Osteocyte (in vitro differentiated cells): ENCODE measurements at regions not wholly inside any gene's neighbourhood (a gene's known extent, or its start where the extent isn't known, plus 50 kb on each side); places are given as distances from the start of the nearest gene placed in this dataset.

ENCODE experiments used
- DNase-seq: peaks from one replicate; pipeline ENCODE4 v3.0.0; 2021; ENCODE audit warnings: mixed read lengths; ENCODE audit not compliant: unreplicated experiment; ENCODE audit errors: extremely low spot score
- H3K27ac Mint-ChIP-seq: one replicate; pipeline ENCODE4 v1.8.0; 2021; ENCODE audit warnings: mild to moderate bottlenecking, mixed read lengths; ENCODE audit not compliant: unreplicated experiment
- H3K27me3 Mint-ChIP-seq: one replicate; pipeline ENCODE4 v1.8.0; 2021; ENCODE audit warnings: mixed read lengths; ENCODE audit not compliant: unreplicated experiment
- H3K36me3 Mint-ChIP-seq: one replicate; pipeline ENCODE4 v1.8.0; 2021; ENCODE audit warnings: mixed read lengths; ENCODE audit not compliant: unreplicated experiment
- H3K4me1 Mint-ChIP-seq: one replicate; pipeline ENCODE4 v1.8.0; 2021; ENCODE audit warnings: mixed read lengths; ENCODE audit not compliant: unreplicated experiment
- H3K4me3 Mint-ChIP-seq: one replicate; pipeline ENCODE4 v1.8.0; 2021; ENCODE audit warnings: mild to moderate bottlenecking, moderate library complexity, mixed read lengths; ENCODE audit not compliant: unreplicated experiment
- H3K9me3 Mint-ChIP-seq: one replicate; pipeline ENCODE4 v1.8.0; 2021; ENCODE audit warnings: mixed read lengths; ENCODE audit not compliant: unreplicated experiment
- CTCF ChIP-seq: fragments of 200-600 bp; sonication (generic); IDR thresholded peaks from 2 replicates; pipeline ENCODE4 v1.5.0; 2021; ENCODE audit warnings: antibody characterized with exemption, mild to moderate bottlenecking, moderate library complexity

DNA sequence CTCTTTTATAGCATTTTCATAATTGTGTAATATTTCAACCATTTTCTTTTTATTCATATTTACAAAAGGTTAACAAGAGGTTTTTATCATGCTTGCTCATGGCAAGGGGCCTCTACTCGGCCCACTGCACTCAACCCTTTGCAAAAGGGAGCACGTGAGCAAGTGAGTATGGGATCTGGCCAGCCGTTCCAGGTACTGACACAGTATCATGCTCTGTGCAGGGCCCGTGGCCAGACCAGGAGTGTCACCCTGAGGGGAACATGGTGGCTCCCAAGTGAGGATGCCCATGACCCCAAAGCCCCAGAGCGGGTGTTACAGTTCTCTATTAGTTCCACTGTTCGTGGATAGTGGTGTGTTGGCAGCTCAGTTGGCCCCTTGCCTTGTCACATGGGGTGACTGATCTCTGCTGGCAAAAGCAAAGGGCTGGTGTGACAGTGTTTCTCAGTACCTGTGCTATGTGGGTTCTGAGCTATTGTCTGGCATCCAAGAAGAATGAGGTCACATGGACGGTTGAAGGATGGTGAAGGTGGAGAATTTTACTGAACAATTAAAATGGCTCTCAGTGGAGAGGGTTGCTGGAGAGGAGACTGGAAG, 777.2 kb upstream of the ADAMTS5 start:
- TF ChIP-seq CTCF: no peak
- Mint-ChIP-seq H3K4me3 (no peak overlapping the region), H3K27ac (no peak overlapping the region), H3K9me3 (peaks cover 7% of the 10 kb centered on the region), H3K4me1 (no peaks in the 10 kb centered on the region), H3K27me3 (no peaks in the 10 kb centered on the region), H3K36me3 (no peaks in the 10 kb centered on the region)
- no peak for DNase-seq

DNA sequence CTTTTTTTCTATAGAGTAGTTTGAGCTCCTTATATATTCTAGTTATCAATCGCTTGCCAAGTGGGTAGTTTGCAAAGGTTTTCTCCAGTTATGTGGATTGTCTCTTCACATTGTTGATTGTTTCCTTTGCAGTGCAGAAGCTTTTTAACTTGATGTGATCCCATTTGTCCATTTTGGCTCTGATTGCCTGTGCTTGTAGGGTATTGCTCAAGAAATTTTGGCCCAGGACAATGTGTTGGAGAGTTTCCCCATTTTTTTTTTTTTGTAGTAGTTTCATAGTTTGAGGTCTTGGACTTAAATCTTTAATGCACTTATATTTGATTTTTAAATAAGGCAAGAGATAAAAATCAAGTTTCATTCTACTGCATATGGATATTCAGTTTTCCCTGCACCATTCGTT, 774.8 kb upstream of the ADAMTS5 start:
- Mint-ChIP-seq H3K36me3 (no peaks in the 10 kb centered on the region), H3K4me1 (peaks cover 3% of the 10 kb centered on the region), H3K27ac (no peak overlapping the region), H3K9me3 (peaks cover 14% of the 10 kb centered on the region), H3K4me3 (no peak overlapping the region), H3K27me3 (no peaks in the 10 kb centered on the region)
- no peak for TF ChIP-seq CTCF
- no peak for DNase-seq

DNA sequence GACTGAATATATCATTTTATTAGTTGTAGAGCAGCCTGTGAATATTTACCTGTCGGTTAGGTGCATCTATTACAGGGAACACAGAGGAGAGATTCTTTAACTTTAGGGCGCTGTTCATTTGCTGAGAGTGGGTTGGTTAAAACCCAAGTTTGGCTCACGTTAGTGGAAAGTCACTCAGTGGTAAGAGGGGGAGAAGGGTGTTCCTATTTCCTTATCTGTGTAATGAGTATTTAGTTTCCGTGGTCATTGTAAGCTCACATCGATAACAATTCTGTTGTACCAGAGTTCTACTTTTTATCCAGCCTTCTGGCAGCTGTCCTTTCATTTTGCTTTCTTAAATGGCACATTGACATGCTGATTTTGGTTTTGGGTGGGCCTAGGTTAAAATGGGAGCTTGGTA, 773.2 kb upstream of the ADAMTS5 start:
- DNase-seq: no peak
- H3K27ac Mint-ChIP-seq: no peak overlapping the region
- H3K9me3 Mint-ChIP-seq: peaks cover 14% of the 10 kb centered on the region
- H3K4me1 Mint-ChIP-seq: peaks cover 6% of the 10 kb centered on the region
- no peaks in the 10 kb centered on the region for H3K36me3 Mint-ChIP-seq
- H3K27me3 Mint-ChIP-seq: no peaks in the 10 kb centered on the region
- H3K4me3 Mint-ChIP-seq: no peak overlapping the region
- no peak for TF ChIP-seq CTCF

DNA sequence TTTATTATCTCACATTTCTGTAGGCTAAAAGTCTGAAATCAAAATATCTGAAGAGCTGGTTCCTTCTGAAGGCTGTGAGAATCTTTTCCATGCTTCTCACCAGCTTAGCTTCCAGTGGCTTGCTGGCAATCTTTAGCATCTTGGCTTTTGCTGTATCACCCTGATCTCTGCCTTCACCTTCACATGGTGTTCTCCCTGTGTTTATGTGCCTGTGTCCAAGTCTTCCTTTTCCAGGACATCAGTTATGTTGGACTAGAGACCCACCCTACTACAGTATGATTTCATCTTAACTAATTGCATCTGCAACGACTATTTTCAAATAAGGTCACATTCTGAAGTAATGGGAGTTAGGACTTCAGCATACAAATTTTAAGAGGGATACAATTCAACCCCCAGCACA, 772.3 kb upstream of the ADAMTS5 start:
- peaks cover 10% of the 10 kb centered on the region for H3K4me1 Mint-ChIP-seq
- H3K27ac Mint-ChIP-seq: no peak overlapping the region
- H3K27me3 Mint-ChIP-seq: no peaks in the 10 kb centered on the region
- no peak for TF ChIP-seq CTCF
- DNase-seq: no peak
- no peaks in the 10 kb centered on the region for H3K36me3 Mint-ChIP-seq
- peaks cover 14% of the 10 kb centered on the region for H3K9me3 Mint-ChIP-seq
- no peak overlapping the region for H3K4me3 Mint-ChIP-seq

DNA sequence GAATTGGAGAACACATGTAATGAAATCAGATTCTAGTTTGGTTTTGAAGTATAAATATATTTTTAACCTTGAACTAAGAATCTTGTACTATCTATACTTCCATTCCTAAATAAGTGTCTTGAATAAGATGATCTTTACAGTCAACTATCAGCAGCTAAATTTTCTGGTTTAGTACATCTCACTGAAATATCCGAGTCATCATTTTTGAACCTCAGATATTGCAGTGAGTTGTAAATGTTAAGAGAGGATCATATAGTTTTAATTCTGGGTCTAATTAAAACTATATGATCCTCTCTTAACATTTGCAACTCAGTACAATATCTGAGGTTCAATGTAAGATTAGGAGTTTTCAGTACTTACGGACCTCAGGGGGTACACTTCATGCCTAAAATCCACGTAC, 768.8 kb upstream of the ADAMTS5 start:
- no peak overlapping the region for H3K4me3 Mint-ChIP-seq
- no peak for DNase-seq
- peaks cover 15% of the 10 kb centered on the region for H3K4me1 Mint-ChIP-seq
- peaks cover 9% of the 10 kb centered on the region for H3K9me3 Mint-ChIP-seq
- no peaks in the 10 kb centered on the region for H3K36me3 Mint-ChIP-seq
- TF ChIP-seq CTCF: no peak
- no peak overlapping the region for H3K27ac Mint-ChIP-seq
- no peaks in the 10 kb centered on the region for H3K27me3 Mint-ChIP-seq
